GM21381 (cell line): ENCODE measurements at regions not wholly inside any gene's neighbourhood (a gene's known extent, or its start where the extent isn't known, plus 50 kb on each side); places are given as distances from the start of the nearest gene placed in this dataset.

Experiments used
- ATAC-seq: cut with Tn5 transposase; IDR thresholded peaks from one replicate; pipeline ENCODE4 v1.9.1; 2021; ENCODE audit warnings: mild to moderate bottlenecking, moderate library complexity; ENCODE audit not compliant: unreplicated experiment

DNA sequence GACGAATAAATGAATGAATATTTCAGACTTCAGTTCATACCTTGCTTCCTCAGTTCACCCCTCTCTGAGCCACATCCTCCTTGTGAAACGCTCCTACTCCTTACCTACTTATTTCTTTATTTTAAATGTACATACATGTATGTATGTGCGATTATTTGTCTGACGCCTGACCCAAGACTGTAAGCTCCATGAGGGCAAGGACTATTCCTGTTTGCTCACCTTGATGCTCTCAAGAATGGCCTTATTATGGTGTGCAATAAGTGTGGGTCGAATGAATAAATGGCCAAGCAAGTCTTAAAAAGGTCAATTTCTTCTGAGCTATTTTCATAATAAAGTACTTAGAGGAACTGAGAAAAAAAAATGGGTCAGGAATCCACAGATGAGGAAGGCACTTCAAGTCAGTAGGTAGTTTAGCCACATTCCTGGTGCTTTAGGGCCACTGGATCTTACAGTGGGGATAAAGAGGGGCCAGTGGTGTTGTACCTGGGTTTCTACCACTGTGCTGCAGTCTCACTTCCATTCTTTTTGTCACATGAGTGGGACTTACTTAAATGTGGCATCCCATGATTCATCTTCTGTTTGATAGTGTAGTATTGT lies 74.7 kb downstream of the SDC1 start:
- ATAC-seq = no peak

DNA sequence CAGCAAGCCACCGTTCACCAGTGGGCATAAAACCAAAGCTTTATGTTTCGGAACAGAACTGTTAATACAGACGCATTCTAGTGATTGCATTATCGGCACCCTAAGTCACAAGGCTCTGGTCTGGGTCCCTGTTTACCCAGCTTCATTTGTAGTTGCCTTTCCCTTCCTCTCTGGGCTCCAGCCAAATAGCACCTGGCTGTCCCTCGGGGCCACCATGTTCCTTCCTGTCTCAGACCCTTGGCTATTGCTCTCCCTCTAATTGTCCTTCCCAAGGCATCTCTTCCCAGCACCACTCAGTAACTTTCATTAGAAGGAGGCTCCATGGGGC lies 75.3 kb downstream of the SDC1 start:
- no peak for ATAC-seq

DNA sequence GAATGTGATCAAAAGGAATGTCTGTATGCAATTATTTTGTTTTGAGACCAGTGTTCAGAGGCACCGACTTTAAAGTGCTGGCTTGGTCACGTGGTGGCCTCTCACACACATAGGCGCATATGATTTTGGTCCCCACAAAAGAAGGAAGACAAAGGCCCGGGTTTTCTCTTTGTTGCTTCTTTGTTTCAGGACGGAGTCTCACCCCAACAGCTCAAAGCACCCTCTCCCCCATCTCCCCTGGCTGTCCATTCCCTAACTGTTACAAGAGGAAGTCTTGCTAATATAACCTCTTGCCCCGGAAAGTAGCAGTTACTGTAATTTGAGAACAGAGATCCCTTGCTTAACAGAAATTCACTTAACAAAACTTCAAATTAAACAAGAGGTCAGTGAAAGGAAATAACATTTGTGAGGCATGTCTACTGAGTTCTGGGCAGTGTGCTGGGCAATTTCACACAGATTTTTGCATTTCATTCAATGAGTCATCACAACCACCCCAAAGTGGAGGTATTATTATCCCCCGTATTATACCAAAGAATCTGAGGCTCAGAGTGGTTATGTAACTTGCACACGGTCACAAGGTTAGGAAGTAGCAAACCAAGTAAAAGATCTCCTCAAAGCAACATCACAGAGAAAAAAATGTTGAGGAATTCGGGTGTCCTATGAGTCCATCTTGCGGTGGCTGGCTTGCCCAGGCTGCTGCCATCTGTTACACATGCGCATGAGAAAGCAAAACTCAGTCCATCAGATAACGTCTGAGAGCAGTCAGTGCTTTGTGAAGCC lies 75.8 kb downstream of the SDC1 start:
- no peak for ATAC-seq

- no peak for ATAC-seq
These were observed 76.5 kb downstream of the SDC1 start for GRCh38 chr2:20148426-20148922.

GRCh38 chr2:20147351-20147750 lies 77.6 kb downstream of the SDC1 start:
- no peak for ATAC-seq

- ATAC-seq = no peak
These were observed 78.5 kb downstream of the SDC1 start for GRCh38 chr2:20146401-20146800.

GRCh38 chr2:20145497-20146193 lies 79.3 kb downstream of the SDC1 start:
- ATAC-seq = peak; percentile 81

DNA sequence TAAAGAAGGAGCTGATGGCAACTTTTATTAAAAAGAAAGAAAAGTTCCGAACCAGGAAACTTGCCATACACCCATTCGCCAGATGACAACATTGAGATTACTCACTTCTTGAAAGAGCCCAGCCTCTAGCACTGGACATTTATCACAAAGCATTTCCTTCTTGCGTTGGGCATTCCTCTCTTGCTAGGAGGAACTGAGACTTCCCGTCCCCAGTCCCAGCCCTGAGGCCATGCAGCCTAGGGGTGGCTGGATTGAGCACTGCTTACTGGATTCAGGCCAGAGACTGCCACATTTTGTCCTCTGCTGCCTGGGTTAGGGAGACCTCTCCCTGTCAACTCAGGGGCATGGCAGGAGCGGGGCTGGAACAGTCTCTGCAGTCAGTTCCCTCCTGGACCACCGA lies 80.1 kb downstream of the SDC1 start:
- ATAC-seq = no peak

DNA sequence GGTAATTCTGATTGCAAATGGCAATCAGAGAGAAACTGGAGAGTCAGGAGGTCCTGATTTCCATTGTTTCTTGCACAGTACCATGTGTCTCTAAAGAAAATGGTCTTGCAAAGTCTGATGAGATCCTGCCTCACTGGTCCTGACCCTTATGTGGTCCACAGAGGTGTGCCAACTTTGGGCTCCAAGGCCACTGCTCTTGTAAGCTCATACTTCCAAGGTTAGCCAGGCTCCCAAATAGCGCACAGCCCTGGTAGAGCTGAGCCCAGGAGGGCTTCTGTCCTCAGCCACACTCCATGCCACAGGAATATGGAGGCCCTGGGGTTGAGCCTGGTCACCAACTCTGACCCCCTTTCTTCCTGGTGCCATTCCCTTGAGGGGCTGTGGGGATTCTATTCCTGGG lies 80.7 kb downstream of the SDC1 start:
- no peak for ATAC-seq

GRCh38 chr2:20143263-20143662 lies 81.7 kb downstream of the SDC1 start:
- no peak for ATAC-seq

- ATAC-seq = no peak
These were observed 83.1 kb downstream of the SDC1 start for GRCh38 chr2:20141806-20142205.

- ATAC-seq = no peak
These were observed 83.7 kb downstream of the SDC1 start for GRCh38 chr2:20141056-20141762.

GRCh38 chr2:20140321-20141055 lies 84.4 kb downstream of the SDC1 start:
- no peak for ATAC-seq

DNA sequence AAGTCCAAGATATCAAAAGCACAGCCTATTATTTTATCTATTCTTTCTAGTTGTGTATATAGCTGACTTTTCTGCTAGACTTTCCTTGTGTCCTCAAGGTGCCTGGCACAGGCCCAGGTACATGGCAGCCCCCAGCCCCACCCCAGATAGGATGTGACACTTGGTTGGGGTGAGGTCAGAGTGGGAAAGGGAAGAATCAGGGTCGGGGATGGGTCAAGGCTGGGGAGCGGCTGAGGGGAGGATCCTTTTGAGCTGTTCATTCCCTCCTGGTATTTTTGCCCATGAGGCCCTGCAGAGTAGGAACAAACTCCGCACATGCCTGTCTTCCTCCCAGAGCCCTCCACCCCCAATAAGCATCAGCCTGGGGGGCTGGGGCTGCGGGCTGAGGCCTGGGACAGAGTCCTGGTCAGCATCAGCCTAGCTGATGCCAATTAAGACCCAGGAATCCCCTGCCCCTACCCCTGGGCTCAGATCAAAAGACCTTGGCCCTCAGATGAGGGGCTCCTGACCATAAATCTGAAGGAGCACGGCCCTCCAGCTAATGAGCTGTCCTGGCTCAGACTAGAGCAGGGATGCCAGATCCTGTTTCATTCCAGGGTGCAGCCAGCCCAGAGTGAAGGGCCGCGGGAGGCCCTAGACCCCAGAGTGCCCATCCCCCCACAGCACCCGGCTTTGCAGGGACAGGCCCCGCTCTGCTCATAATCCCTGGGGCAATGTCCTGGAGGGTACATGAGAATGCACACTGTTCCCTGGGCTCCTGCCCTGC lies 85.3 kb downstream of the SDC1 start:
- no peak for ATAC-seq

- no peak for ATAC-seq
These were observed 86.2 kb downstream of the SDC1 start for GRCh38 chr2:20138696-20139095.

GRCh38 chr2:20137884-20138283 lies 86.5 kb upstream of the LAPTM4A start:
- no peak for ATAC-seq

DNA sequence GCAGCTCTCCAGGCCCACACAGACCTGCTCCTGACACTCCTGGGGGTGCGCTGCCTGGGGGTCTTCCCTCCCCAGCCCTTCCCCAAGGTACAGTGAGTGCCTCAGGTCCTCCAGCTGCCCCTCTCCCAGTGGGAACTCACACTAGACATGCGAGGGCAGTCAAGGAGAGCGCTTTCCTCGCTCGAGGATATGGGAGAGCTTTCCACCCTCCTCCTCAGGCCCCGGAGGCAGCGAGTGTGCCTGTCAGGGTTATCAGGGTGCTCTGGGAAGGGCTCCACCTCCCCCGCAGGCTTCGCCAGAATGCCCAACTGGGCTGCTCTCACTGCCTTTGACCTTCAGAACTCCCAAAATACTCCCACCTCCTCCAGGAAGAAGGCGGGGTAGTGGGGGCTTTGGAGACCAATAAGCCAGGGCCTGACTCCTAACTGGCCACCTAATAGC lies 85.7 kb upstream of the LAPTM4A start:
- no peak for ATAC-seq

DNA sequence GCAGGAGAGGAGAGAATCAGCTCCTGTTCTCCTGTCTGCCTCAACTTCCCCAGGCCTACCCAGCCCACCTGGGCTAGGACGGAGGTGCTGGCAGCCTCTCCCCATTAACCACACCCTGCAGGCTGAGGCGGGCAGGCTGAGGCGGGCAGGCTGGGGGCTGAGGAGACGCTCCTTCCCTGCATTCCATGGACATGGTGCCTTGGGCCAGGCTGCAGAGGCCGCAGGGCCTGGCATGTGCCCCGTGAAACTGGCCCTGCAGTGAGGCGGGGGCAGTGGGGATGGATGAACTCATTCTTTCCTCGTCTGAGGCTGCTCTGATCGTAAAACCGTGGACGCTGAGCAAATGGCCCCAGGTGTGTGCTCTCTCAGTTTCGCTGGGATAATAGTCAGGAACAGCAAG lies 84.7 kb upstream of the LAPTM4A start:
- ATAC-seq = no peak

GRCh38 chr2:20135631-20136050 lies 84.2 kb upstream of the LAPTM4A start:
- ATAC-seq = no peak

DNA sequence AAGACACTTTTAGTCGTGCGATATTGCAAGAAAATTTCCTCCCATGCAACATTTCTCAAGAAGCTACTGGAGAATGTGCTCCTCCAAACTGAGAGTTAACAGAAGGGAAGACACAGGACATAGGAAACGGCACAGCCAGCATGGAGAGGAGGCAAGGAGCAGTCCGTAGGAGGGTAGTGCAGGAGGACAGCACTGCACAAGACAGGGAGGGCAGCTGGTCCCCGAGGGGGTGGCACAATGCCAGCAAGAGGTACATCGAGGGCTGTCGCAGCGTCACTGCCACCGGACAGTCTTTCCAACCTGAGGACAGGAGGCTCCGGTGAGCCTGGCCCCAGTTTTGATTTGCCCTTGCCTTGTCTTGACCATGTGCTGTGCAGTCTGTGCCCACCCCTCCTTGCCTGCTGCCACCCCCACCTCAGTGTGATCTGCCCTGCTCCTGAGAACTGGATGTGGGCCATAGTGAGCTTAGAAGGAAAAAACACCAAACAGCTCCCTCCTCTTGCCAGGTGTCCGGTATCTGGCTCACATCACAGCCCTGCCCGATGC lies 81.6 kb upstream of the LAPTM4A start:
- ATAC-seq = no peak
